ENCODE measurements at regions not wholly inside any gene's neighbourhood (a gene's known extent, or its start where the extent isn't known, plus 50 kb on each side); places are given as distances from the start of the nearest gene placed in this dataset.

DNA sequence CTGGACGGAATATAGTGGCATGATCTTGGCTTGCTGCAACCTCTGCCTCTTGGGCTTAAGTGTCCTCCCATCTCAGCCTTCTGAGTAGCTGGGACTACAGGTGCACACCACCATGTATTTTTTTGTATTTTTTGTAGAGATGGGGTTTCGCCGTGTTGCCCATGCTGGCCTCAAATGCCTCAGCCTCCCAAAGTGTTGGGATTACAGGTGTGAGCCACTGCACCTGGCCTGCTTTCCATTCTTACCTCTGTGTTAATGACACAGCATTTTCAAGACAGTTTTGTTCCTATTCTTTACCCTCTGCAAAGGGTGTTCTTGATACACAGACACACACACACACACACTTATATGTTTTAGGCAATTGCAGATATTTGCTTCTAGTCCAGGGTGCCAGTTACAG, 113.3 kb downstream of the LRRC70 start:
- DNase-seq, result no peak
- Mint-ChIP-seq H3K9me3 (ENCODE audit: unreplicated experiment) (no peaks in the 10 kb centered on the region), H3K4me3 (ENCODE audit: unreplicated experiment) (no peak overlapping the region), H3K27ac (ENCODE audit: unreplicated experiment) (no peak overlapping the region), H3K4me1 (ENCODE audit: low read depth, unreplicated experiment) (no peaks in the 10 kb centered on the region), H3K36me3 (ENCODE audit: unreplicated experiment) (no peaks in the 10 kb centered on the region), H3K27me3 (ENCODE audit: unreplicated experiment) (no peaks in the 10 kb centered on the region)
- TF ChIP-seq, protein P1, sequence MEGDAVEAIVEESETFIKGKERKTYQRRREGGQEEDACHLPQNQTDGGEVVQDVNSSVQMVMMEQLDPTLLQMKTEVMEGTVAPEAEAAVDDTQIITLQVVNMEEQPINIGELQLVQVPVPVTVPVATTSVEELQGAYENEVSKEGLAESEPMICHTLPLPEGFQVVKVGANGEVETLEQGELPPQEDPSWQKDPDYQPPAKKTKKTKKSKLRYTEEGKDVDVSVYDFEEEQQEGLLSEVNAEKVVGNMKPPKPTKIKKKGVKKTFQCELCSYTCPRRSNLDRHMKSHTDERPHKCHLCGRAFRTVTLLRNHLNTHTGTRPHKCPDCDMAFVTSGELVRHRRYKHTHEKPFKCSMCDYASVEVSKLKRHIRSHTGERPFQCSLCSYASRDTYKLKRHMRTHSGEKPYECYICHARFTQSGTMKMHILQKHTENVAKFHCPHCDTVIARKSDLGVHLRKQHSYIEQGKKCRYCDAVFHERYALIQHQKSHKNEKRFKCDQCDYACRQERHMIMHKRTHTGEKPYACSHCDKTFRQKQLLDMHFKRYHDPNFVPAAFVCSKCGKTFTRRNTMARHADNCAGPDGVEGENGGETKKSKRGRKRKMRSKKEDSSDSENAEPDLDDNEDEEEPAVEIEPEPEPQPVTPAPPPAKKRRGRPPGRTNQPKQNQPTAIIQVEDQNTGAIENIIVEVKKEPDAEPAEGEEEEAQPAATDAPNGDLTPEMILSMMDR (IDR thresholded peaks at IDR 0.05; ENCODE audit: partially characterized antibody, unreplicated experiment), result no peak

DNA sequence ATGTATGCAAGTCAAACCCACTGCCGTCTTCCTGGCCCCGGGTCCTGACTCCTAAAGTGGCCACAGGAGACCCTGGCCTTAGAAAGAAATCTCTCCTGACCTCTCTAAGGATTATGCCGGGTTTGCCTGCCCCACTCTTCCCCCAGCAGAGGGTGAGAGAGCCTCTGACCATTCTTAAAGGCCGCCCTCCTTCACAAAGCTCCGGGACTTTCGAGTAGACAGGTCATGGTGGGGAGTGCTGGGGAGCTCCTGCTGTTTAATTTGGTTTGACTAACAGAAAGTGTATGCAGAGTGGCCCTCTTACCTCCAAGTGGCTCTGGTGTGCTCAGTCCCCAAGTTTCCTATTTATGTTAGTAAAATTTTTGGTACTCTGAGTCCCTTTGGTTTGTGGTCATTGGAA, 111.8 kb downstream of the LRRC70 start:
- Mint-ChIP-seq H3K27me3 (ENCODE audit: unreplicated experiment) (no peaks in the 10 kb centered on the region), H3K4me3 (ENCODE audit: unreplicated experiment) (no peak overlapping the region), H3K4me1 (ENCODE audit: low read depth, unreplicated experiment) (no peaks in the 10 kb centered on the region), H3K36me3 (ENCODE audit: unreplicated experiment) (no peaks in the 10 kb centered on the region), H3K27ac (ENCODE audit: unreplicated experiment) (no peak overlapping the region), H3K9me3 (ENCODE audit: unreplicated experiment) (no peaks in the 10 kb centered on the region)
- no peak for DNase-seq
- TF ChIP-seq, protein P1 (IDR thresholded peaks at IDR 0.05; ENCODE audit: partially characterized antibody, unreplicated experiment), result no peak

- Mint-ChIP-seq H3K27ac (ENCODE audit: unreplicated experiment) (no peak overlapping the region), H3K9me3 (ENCODE audit: unreplicated experiment) (no peaks in the 10 kb centered on the region), H3K4me3 (ENCODE audit: unreplicated experiment) (no peak overlapping the region), H3K36me3 (ENCODE audit: unreplicated experiment) (no peaks in the 10 kb centered on the region), H3K4me1 (ENCODE audit: low read depth, unreplicated experiment) (no peaks in the 10 kb centered on the region), H3K27me3 (ENCODE audit: unreplicated experiment) (no peaks in the 10 kb centered on the region)
- DNase-seq, result no peak
- TF ChIP-seq, protein P1 (IDR thresholded peaks at IDR 0.05; ENCODE audit: partially characterized antibody, unreplicated experiment), result no peak
These were observed 111.2 kb downstream of the LRRC70 start for GRCh38 chr5:62689599-62690368.

GRCh38 chr5:62686692-62687091, 108.1 kb downstream of the LRRC70 start:
- TF ChIP-seq, protein P1 (IDR thresholded peaks at IDR 0.05; ENCODE audit: partially characterized antibody, unreplicated experiment), result no peak
- no peaks in the 10 kb centered on the region for H3K9me3 Mint-ChIP-seq (ENCODE audit: unreplicated experiment)
- no peak overlapping the region for H3K4me3 Mint-ChIP-seq (ENCODE audit: unreplicated experiment)
- no peak for DNase-seq
- no peaks in the 10 kb centered on the region for H3K4me1 Mint-ChIP-seq (ENCODE audit: low read depth, unreplicated experiment)
- H3K27me3 Mint-ChIP-seq (ENCODE audit: unreplicated experiment), result no peaks in the 10 kb centered on the region
- no peak overlapping the region for H3K27ac Mint-ChIP-seq (ENCODE audit: unreplicated experiment)
- no peaks in the 10 kb centered on the region for H3K36me3 Mint-ChIP-seq (ENCODE audit: unreplicated experiment)

- TF ChIP-seq, protein P1 (IDR thresholded peaks at IDR 0.05; ENCODE audit: partially characterized antibody, unreplicated experiment), result no peak
- Mint-ChIP-seq H3K4me3 (ENCODE audit: unreplicated experiment) (no peak overlapping the region), H3K27ac (ENCODE audit: unreplicated experiment) (no peak overlapping the region), H3K4me1 (ENCODE audit: low read depth, unreplicated experiment) (no peaks in the 10 kb centered on the region), H3K36me3 (ENCODE audit: unreplicated experiment) (no peaks in the 10 kb centered on the region), H3K9me3 (ENCODE audit: unreplicated experiment) (no peaks in the 10 kb centered on the region), H3K27me3 (ENCODE audit: unreplicated experiment) (no peaks in the 10 kb centered on the region)
- DNase-seq, result no peak
These were observed 106.6 kb downstream of the LRRC70 start for GRCh38 chr5:62685221-62685620.

Data from glutamatergic neuron (in vitro differentiated cells).